DMS79 treated with DMSO at 0.1 percent for 48 hours (cell line): ENCODE measurements at regions not wholly inside any gene's neighbourhood (a gene's known extent, or its start where the extent isn't known, plus 50 kb on each side); places are given as distances from the start of the nearest gene placed in this dataset.
"Not testable (repeated sequence)": the region's sequence is repeated elsewhere in the genome, so short reads cannot be mapped to it uniquely, and the experiment has no call there.

Source experiments
- DNase-seq: peaks from one replicate; lab custom pipeline; 2025; lab: John Stamatoyannopoulos, UW

- DNase-seq = no peak
These were observed 154.5 kb downstream of the ZFP36L2 start for GRCh38 chr2:43071599-43072550.

- no peak for DNase-seq
These were observed 155.5 kb downstream of the ZFP36L2 start for GRCh38 chr2:43070676-43071502.

GRCh38 chr2:43070030-43070429 is 156.4 kb downstream of the ZFP36L2 start:
- no peak for DNase-seq

DNA sequence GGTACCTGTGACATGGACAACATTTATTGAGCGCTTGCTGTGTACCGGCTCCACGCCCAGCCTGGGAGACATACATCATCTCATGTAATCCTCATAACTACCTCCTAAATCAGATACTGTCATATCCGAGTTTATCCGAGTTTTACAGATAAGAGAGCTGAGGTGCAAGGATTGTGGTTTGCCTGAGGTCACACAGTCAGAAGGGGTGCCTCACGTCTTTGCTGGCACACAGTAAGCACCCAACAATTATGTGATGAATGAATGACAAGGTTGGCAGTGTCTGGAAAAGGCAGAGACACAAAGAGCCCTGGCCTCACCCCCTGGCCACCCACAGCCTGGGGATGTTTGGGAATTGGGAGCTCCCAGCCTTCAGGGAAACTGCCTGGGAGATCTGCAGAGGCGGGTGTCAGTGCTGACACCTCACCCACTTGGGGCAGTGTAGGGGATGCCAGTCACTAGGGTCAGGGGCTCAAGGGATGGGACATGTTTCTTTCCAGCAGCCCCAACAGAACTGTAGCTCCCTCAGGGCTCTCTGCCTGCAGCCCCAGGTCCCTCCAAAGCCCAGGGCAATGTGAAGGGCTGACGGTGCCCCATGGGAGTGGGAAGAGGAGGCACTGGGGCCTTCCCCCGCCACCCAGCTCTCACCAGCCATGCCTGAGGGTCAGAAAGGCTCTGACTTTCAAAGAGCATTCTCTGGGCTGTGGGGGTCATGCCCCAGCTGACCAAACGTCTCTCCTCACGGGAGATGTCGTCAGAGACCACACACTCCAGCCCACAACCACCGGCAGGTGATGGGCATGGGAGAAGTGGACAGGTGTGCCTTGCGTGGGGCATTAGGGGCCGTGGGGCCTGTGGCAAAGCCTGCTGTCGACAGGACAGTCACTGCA is 157.5 kb downstream of the ZFP36L2 start:
- no peak for DNase-seq

DNA sequence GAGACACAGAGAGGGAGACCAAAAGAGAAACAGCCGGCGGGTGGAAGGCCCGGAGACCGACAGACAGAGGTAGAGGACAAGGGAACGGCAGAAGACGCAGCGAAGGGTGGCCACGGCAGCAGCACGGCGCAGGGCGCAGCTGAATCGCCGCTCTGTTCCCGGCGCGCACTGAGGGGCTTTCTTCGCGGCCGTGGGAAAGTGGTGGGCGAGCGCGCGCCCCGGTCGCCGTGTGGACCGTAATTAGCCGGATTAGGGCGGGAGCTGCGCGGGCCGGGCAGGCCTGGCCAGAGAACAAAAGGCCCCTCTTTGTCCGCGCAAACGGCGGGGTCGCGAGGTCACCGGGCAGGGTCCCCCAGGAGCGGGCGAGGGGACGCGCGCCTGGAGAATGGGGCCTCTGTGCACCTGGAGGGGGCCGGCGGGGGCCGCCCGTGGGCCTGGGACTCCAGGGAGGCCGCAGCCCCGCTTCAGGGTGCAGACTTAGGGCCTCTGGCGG is 158.3 kb downstream of the ZFP36L2 start:
- no peak for DNase-seq

DNA sequence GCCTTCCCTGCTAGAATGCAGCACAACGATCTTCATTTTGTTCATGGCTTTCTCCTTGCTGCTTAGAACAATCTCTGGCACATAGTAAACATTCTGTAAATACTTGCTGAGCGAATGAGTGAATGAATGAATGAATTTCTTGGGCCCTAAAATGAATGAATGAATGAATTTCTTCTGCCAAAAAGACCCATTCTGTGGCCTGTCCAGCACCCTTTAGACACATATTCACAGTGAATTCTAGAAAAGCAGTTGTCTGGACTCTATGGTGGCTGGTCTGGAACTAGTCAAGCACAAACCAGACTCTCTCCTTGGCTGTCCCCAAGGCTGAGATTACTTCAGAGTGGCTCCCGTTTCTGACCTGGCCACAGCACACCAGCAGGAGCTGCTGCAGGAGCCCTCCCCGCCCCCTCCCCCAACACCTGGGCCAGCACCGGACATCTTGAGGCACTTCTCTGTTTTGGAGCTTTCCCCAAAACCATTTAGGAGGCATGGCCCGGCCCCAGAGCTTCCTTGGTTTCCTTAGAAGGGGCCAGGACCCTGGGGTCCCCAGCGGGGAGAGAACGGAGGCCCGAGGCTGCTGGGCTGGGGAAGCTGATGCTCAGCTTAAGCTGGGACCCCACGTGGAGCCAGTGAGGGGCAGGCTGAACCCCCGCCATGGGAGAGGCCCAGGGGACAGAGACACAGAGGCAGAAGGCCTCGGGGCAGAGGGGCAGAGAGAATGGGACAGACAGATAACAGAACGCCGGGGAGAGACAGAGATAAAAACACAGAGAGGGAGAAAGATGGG is 159.0 kb downstream of the ZFP36L2 start:
- DNase-seq = no peak

- not testable (repeated sequence) for DNase-seq
These were observed 159.7 kb downstream of the ZFP36L2 start for GRCh38 chr2:43066541-43067253.

- no peak for DNase-seq
These were observed 160.5 kb downstream of the ZFP36L2 start for GRCh38 chr2:43065871-43066270.

DNA sequence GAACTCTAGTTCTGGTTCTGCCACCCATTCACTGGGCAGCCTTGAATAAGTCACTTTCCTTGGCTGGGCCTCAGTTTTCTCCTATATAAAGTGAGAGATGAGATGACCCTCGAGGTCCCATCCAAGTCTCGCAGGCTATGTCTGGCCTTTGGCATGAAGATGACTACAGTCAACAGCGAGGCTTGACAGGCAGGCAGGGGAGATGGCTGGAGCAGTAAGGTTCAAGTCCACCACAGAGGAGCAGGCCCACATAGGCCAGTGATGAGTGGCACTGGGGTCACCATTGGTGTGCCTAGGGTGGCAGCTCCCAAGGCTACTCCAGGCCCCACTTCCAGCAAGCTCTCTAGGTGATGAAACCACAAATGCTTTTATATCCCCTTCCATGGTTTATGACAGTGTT is 161.4 kb downstream of the ZFP36L2 start:
- DNase-seq = no peak

GRCh38 chr2:43063096-43063495 is 163.3 kb downstream of the ZFP36L2 start:
- not testable (repeated sequence) for DNase-seq

DNA sequence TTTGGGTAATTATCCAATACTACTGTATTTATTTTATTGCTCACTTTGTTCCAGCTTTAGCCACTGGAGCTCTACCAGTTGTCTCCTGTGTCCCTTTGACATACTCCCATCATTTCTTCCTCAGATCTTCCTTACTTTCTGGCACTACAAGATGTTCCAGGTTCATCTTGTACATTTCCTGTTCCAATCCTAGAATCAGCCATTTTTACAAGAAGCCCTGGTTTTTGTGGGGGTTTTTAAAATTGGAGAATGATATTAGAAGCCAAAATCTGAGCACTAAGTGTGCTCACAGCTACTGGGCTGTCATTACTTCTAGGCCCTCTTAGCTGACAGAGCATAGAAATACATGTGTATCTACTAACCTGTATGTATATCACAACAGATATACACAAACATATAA is 164.3 kb downstream of the ZFP36L2 start:
- DNase-seq = no peak

GRCh38 chr2:43060390-43061016 is 165.9 kb downstream of the ZFP36L2 start:
- DNase-seq = no peak

DNA sequence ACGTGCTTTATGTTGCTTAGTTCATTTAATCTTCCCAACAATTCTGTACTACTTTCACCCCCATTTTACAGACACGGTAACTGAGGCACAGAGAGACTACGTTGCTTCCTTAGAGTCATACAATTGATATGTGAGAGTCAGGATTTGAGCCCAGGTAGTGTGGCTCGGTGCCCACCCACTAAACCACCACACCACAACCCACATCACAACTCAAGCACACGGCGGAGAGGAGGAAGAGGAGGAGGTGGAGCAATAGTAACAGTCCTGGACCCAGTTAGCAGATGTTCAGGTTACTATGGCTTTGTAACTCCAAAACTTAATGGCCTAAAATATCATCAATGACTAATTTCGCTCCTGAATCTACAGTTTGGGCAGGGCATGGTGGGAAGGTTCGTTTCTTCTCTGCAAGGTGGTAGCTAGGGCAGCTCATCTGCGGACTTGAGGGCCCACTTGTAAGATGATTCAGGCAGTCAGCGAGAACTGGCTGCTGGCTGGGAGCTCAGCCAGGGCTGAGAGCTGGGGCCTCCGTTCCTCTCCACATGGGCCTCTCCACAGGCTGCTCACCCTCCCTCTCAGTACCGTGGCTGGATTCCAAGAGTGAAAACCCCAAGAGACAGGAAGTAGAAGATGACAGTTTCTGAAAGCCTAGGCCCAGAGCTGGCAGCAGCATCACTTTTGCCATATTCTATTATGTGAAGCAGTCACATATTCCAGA is 167.1 kb downstream of the ZFP36L2 start:
- peak; percentile 97 for DNase-seq

DNA sequence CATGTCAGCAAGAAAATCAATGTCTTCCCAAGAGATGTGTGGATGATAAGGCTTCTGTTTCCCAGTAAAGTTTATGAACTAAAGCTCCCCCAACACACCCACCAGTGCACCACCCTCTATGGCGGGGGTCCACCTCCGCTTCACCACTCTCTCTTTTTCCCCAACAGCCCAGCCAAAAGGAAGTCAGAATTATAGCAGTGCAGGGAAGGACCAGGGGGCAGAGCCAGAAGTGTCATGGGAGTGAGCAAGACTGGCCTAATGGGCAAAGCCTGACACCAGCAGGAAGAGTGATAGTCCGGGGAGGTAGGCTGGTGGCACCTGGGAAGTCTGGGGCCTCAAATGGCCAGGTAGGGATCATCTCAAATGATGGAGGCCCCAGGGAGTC is 167.7 kb downstream of the ZFP36L2 start:
- no peak for DNase-seq

DNA sequence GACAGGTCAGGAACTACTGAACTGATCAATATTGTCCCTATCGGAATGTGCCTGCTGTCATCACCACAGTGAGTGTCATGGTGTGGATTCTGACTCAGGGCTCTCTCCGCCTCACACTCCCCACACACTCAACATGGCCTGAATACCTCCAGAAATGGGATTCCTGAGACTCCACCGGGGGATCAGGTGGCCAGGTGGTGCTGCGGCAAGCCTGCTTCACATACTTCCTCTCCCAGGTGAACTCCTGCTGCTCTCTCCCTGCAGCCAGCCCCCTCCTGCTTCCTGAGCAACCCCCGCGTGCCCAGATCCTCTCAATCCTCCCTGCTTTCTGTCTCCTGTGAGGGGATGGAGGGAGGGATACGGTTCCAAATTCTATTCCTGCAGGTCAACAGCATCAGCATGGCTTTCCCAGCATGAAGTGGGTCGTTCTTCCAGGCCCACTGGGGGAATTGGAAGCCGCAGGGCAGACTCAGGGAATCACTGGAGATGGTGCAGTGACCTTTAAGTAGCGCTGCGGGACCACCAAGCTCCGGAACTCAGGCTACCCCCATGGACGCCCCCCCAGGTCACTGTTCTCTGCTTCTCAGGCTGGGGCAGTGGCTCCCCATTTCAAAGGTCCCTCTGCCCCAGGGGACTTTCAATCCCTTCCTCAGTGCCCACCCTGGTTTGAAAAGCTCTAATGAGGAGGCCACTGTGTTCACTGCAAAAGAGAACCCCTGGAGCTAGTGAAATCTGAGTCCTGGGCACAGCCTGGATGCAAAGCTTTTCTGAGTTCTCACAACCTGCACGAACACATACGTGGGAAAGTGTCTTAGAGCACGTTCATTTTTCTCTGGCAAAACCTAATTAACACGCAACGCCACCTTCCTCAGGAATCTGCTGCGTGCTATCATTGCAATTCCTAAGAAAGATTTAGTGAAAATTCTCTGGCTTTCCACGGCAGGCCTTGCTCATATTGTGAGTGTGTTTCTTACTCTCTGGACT is 168.4 kb downstream of the ZFP36L2 start:
- DNase-seq = peak; percentile 51

DNA sequence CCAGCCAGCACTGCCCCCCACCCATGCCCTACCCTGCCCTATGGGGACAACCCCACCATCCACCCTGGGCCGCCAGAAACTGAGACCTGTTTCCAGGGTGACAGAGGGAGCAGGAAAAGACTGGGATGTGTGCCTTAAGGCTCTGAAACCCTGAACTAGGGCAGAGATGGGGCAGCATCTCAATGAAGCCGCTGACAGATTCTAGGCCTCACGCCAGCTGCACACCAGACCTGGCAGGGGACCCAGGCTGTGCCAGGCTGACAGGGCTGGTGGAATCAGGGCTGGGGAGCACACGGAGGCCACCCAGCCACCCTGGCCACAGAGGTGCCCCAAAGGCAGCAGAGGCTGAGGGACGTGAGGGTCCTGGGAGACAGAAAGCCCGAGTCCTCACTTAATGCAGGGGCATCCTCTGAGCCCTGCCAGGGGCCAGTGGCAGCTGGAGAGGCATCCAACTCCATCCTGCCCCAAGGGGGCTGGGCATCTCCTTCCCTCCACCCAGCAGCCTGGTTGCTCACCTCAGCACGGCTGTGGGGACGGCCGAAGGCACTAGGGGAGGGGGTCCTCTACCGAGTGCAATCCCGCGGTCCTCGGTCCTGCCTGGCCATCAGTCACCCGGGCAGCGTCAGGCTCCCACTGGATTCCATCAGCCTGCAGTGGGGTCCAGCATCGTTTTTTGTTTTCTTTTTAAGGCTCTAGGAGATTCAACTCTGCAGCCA is 169.2 kb downstream of the ZFP36L2 start:
- DNase-seq = peak; percentile 76

DNA sequence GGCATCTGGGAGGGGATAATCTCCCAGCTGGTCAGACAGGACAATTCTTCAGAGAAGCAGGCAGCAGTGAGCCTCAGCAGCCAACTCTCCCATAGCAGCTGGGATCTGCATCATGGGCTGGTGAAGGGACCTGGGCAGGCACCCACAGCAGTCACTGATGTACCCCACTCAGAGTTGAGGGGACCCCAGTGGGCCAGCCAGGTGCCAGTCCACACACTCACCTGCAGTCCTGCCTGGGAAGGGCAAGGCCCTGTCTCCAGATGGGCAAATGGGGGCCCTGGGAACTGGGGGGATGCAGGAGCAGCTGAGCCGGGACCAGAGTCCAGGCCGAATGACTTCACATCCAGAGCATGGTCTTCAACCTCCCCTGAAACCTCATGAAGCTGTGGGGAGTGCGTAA is 170.4 kb downstream of the ZFP36L2 start:
- DNase-seq = no peak
